ENCODE measurements at regions not wholly inside any gene's neighbourhood (a gene's known extent, or its start where the extent isn't known, plus 50 kb on each side); places are given as distances from the start of the nearest gene placed in this dataset.
"Not testable (repeated sequence)": the region's sequence is repeated elsewhere in the genome, so short reads cannot be mapped to it uniquely, and the experiment has no call there.

DNA sequence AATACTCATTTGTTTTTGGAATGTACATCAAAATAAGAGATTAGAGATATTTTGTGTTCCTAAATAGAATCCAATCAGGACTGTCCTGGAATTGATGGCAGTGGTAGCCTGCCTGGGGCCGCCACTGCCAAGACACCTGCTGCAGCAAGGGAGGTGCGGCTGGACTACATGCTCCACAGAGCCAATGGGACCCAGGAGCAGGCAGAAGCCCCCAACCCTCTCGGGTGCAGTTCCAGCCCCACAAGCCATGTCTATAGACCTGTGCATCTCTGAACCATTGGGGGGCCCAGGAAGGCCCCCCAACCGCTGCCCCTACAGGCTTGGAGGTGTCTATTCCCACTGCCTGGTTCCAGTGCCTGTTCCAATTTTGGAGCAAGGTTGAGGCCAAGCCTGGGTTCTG, 1524.3 kb downstream of the PCDH18 start:
- DNase-seq: no peak

- DNase-seq: no peak
These were observed 1530.0 kb downstream of the PCDH18 start for GRCh38 chr4:136002316-136002715.

- no peak for DNase-seq
These were observed 1530.5 kb downstream of the PCDH18 start for GRCh38 chr4:136001791-136002190.

- no peak for DNase-seq
These were observed 1532.0 kb downstream of the PCDH18 start for GRCh38 chr4:136000246-136000645.

DNA sequence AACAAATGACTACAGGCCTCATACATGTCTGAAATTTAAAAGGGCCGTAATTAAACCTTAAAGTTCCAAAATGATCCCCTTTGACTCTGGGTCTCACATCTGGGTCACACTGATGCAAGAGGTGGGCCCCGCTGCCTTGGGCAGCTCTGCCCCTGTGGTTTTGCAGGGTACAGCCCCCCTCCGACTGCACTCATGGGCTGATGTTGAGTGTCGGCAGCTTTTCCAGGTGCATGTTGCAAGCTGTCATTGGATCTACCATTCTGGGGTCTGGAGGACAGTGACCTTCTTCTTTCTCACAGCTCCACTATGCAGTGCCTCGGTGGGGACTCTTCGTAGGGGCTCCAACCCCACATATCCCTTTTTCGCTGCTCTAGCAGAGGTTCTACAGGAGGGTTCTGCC, 1537.9 kb downstream of the PCDH18 start:
- DNase-seq: no peak

DNA sequence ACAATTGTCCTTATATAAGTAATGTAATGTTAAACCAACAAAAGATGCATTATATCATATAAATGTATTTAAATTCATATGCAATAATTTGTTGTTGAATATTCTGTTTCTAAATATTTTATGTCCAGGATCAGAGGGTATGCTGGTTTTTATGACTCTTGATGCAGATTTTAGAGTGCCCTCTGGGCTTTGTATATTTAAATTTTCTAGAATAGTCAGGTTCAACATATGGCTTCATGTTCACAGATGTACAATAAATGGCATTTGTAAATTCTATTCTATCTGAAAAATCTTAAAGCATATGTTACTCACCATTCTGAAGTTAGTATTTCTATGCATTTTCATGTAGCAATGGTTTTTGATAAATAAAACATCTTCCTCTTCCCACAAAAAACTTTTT, 1555.4 kb downstream of the PCDH18 start:
- no peak for DNase-seq

DNA sequence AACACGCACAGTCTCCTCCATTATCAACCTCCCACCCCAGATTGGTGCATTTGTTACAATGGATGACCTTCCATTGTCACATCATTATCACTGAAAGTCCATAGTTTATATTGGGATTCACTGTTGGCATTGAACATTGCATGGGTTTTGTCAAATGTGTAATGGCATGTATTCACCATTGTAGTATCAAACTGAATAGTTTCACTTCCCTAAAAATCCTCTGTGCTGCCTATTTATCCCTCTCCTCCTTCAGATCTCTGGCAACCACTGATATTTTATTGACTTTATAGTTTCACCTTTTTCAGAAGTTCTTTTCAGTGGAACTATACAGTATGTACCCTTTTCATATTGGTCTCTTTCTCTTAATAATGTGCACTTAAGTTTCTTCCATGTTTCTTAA, 1565.4 kb downstream of the PCDH18 start:
- DNase-seq: no peak

DNA sequence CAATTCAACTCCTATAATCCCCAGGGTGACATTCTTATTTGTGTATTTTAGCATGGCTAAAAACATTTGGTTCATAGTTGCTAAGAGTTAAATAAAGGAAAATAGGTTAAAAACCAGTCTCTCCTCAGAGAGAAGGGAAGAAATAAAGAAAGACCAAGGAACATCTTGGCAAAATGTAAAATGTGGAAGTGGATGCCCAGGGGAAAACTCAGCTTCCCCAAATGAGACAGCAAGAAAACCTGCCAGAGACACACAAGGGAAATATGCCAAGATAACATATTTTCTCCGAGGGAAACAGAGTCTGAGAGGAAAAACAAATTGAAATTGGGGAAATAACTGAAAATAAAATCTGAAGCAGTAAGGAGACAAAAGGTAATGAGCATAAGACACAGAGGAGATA, 1569.3 kb downstream of the PCDH18 start:
- no peak for DNase-seq

DNA sequence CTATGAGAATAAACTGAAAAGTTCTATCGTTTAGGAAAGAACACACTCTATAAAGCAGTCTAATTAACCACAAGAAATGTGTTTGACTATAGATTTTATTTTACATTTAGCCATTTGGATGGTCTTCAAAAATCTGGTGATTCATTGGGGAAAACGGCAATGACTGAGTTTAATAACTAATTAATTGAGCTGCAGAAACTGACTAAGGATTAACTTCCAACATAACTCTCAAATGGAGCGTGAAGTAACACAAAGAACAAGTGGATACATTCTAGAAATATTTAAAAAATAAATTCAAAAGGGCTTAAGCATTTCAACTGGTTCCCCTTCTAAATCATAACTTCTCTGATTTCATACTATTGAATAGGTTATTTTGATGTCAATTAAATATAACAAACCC, 1582.4 kb downstream of the PCDH18 start:
- no peak for DNase-seq

DNA sequence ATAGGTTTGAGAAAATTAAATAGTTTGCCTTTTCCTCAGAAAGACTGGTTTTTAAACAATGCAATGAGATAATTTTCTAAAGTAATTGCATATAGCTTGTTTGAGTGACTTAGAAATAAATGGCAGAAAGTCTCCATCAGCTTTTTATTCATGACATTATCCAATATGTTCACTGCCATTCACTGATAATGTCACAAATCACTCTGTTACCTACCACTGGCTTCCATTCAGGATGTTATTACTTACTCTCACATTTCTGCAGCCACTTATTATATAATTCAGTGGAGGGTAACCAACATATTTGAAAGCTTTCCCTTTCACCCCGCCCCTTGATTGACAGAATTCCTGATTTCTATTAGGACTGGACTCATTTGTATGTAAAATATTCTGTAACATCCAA, 1583.5 kb downstream of the PCDH18 start:
- no peak for DNase-seq

GRCh38 chr4:135941671-135942070, 1590.6 kb downstream of the PCDH18 start:
- DNase-seq: no peak

GRCh38 chr4:135934026-135934425, 1598.3 kb downstream of the PCDH18 start:
- DNase-seq: no peak

- no peak for DNase-seq
These were observed 1604.6 kb downstream of the PCDH18 start for GRCh38 chr4:135927651-135928050.

DNA sequence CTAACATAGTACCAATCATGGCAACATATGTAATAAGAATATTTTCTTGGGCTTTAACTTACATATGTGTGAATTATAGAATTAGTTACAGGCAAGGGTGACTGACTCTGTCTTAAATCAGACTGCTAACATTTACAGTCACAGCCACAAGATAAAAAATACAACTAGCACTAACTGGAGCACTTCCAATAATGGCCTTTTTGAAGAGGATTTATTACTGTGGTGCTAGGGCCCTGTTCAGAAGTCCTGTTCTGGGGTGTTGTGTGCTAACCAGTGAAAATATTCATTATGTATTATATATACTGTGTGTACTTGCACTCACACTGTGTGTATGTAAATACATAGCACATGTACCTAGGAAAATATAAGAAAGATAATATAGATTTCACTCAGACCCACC, 1611.2 kb downstream of the PCDH18 start:
- no peak for DNase-seq

DNA sequence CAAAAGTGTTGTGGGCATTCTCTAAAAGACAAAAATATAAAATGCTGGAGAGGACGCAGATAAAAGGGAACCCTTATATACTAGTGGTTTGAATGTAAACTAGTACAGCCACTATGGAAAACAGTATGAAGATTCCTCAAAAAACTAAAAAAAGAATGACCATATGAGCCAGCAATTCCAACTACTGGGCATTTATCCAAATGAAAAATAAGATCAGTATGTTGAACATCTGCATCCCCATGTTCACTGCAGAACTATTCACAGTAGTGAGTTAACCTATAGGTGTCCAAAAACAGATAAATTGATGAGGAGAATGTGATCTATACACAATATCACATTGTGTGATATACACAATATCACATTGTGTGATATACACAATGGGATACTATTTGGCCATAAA, 1615.3 kb downstream of the PCDH18 start:
- DNase-seq: no peak

- no peak for DNase-seq
These were observed 1631.3 kb downstream of the PCDH18 start for GRCh38 chr4:135900956-135901355.

- not testable (repeated sequence) for DNase-seq
These were observed 1662.7 kb upstream of the PABPC4L start for GRCh38 chr4:135864304-135864703.

DNA sequence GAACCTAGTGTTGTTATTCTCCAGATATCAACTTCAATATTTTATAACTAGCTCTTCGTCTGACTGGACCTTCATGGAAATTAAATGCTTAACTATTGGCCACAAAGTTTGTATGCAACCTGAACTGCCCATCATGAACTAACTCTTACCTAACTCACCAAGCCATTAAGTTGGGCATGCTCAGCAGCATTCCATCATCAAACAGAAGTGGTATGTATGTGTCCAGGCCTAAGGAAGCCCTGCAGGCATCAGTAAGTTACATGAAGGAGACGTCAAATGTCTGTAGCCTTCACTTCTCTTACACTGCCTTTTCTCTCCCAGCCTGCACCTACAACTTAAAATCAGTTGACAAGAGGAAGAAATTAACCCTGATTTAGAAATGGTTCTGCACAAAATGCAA, 1639.2 kb upstream of the PABPC4L start:
- DNase-seq: no peak

DNA sequence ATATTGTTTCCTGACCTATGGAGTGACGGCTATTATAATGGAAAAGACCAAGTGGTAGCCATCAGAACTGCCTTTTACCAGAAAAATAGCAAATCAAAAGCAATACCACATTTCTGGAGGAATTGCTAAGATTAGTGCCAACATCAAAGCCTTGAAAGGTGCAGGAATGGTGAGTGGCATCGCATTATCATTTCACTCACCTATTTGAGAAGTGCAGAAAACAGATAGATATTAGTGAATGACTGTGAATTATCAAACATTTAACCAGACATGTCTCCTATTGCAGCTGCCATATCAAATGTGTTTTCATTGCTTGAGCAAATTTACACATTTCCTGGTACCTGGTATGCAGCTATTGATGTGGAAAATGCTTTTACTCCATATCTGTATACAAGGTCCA, 1638.1 kb upstream of the PABPC4L start:
- no peak for DNase-seq

DNA sequence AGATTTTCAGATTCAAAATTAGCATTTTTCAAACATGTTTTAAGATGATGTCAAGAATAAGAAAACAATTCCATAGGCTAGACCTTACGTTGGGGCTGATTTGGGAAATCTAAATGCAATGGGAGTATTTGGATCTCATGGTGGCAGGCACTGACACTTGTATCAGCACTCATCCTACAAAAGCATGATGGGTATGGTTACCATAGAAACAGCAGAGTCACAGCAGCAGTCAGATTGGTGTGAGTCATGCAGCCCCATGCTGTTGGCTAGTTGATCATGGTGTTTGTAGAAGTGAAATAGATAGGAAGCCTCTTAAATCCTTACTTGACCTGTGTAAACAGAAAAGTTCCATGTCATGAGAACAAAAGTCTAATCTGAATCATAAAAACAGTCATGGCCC, 1637.3 kb upstream of the PABPC4L start:
- DNase-seq: no peak

DNA sequence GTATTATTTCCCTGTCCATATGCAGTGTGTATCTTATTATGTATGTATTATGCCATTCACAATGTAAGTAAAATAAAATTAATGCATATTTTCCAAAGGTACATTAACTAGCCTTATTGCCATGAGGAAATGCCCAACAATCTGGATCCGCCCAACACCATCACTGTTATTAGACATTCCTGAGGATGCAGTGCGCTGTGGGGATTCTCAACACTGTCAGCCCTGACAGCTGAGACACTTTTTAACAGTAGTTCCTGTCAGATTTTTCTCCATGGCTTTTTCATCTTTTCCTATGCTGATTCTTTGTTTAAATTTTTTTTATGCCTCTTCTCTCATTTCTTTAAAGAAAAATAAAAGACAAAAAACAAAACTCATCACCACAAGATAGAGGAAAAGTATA, 1632.9 kb upstream of the PABPC4L start:
- DNase-seq: no peak

DNA sequence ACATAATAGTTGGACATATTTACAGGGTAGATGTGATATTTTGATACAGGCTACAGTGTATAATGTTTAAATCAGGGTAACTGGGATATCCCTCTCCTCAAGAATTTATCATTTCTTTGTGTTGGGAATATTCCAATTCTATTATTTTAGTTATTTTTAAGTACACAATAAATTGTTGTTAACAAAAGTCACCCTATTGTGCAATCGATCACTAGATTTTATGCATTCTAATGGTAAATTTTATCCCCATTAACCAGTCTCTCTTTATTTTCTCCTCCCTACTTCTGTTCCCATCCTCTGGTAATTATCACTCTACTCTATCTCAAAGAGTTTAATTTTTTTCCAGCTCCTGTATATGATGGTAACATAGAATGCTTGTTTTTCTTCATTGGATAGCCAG, 1631.9 kb upstream of the PABPC4L start:
- no peak for DNase-seq

DNA sequence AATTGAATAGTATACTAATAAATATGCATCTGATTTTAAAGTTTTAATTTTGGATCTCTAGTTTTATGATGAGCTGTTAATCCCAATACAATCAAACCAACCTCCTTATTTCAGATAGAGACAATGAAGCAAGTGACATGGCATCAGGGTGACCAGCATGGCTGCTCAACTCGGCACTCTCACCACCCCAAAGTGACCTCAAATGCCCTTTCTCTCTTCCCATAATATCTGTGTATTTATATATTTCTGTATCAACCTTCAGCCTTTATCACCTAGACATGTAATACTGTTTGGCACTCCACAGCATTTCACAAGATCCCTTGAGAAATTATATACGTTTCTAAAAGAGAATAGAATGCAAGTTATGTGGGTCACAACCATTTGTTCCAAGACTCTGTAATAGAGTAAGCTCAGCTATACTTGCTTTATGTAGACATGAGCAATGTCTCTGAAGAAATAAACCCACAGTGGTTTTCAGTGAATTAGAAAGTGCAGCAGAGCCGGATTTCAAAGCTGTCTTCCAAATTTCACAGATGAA, 1623.2 kb upstream of the PABPC4L start:
- DNase-seq: no peak

- no peak for DNase-seq
These were observed 1603.2 kb upstream of the PABPC4L start for GRCh38 chr4:135804785-135805184.

GRCh38 chr4:135777361-135777760, 1575.8 kb upstream of the PABPC4L start:
- DNase-seq: no peak

GRCh38 chr4:135775909-135776308, 1574.3 kb upstream of the PABPC4L start:
- DNase-seq: no peak
